OCI-LY7 (cell line): ENCODE measurements at regions not wholly inside any gene's neighbourhood (a gene's known extent, or its start where the extent isn't known, plus 50 kb on each side); places are given as distances from the start of the nearest gene placed in this dataset.

Source experiments
- BruUV-seq: library from RNA; stranded (reverse); fragments of 400-500 nt; replicated peaks from 2 replicates; lab custom pipeline; 2021; lab: Mats Ljungman, UMichigan
- CTCF ChIA-PET: fragments of 300-600 bp; sonication (Branson Sonifier 250); formaldehyde crosslinking; loops from one replicate; lab custom pipeline; 2022; ENCODE audit warnings: antibody characterized with exemption; ENCODE audit not compliant: unreplicated experiment; lab: Charles Lee
- POLR2A ChIA-PET: fragments of 300-600 bp; sonication (Branson Sonifier 250); formaldehyde crosslinking; loops from one replicate; lab custom pipeline; 2022; ENCODE audit warnings: antibody characterized with exemption; lab: Charles Lee
- DNase-seq: peaks from one replicate; pipeline ENCODE4 v3.0.0-alpha.2; 2015; ENCODE audit warnings: low spot score
- H2AFZ ChIP-seq: fragments of 200-600 bp; sonication (generic), shearing (Covaris generic); 2 replicates; pipeline ENCODE4 v1.6.1; 2014; ENCODE audit warnings: mild to moderate bottlenecking, antibody characterized with exemption, low read length, moderate library complexity
- H3K27ac ChIP-seq: fragments of 200-600 bp; sonication (generic); 2 replicates; pipeline ENCODE4 v1.5.1; 2014; ENCODE audit warnings: mixed run types, low read depth, mild to moderate bottlenecking, moderate library complexity, low read length, inconsistent platforms; ENCODE audit not compliant: poor library complexity, severe bottlenecking
- H3K36me3 ChIP-seq: fragments of 200-600 bp; sonication (generic); 2 replicates; pipeline ENCODE4 v1.6.1; 2014; ENCODE audit warnings: mild to moderate bottlenecking, antibody characterized with exemption, low read length, moderate library complexity, mixed read lengths; ENCODE audit not compliant: insufficient read depth
- H3K4me1 ChIP-seq: fragments of 200-600 bp; sonication (generic); 2 replicates; pipeline ENCODE4 v1.5.1; 2014; ENCODE audit warnings: mild to moderate bottlenecking, low read length; ENCODE audit not compliant: insufficient read depth, poor library complexity, severe bottlenecking
- H3K4me2 ChIP-seq: fragments of 200-600 bp; sonication (generic); 2 replicates; pipeline ENCODE4 v1.6.1; 2014; ENCODE audit warnings: mild to moderate bottlenecking, low read length
- H3K4me3 ChIP-seq: fragments of 200-600 bp; sonication (generic); 2 replicates; pipeline ENCODE4 v1.5.1; 2014; ENCODE audit warnings: mild to moderate bottlenecking, low read depth, low read length; ENCODE audit not compliant: poor library complexity, severe bottlenecking
- H3K79me2 ChIP-seq: fragments of 200-600 bp; sonication (generic); 2 replicates; pipeline ENCODE4 v1.6.1; 2016; ENCODE audit warnings: low read depth, mild to moderate bottlenecking, low read length, moderate library complexity, mixed read lengths; ENCODE audit not compliant: insufficient read depth
- H3K9me2 ChIP-seq: fragments of 200-600 bp; sonication (generic); 2 replicates; pipeline ENCODE4 v1.6.1; 2016; ENCODE audit warnings: mild to moderate bottlenecking, low read length, mixed read lengths; ENCODE audit not compliant: insufficient read depth
- H3K9me3 ChIP-seq: fragments of 200-600 bp; sonication (generic); 2 replicates; pipeline ENCODE4 v1.6.1; 2014; ENCODE audit warnings: mild to moderate bottlenecking, mixed run types, low read length, mixed read lengths
- H4K20me1 ChIP-seq: fragments of 200-600 bp; sonication (generic); 2 replicates; pipeline ENCODE4 v1.6.1; 2014; ENCODE audit warnings: mild to moderate bottlenecking, antibody characterized with exemption, low read length, moderate library complexity, mixed read lengths; ENCODE audit not compliant: insufficient read depth
- EZH2phosphoT487 ChIP-seq: fragments of 200-600 bp; sonication (generic); IDR thresholded peaks from 2 replicates; pipeline ENCODE4 v1.6.1; 2018; ENCODE audit warnings: low read depth, borderline replicate concordance, mild to moderate bottlenecking, mixed run types, antibody characterized with exemption, low read length, moderate library complexity, mixed read lengths
- intact Hi-C: fragments of 100-400 bp; cut with micrococcal nuclease; formaldehyde crosslinking; loops from one replicate; pipeline ENCODE4 v1.10.0; 2022; ENCODE audit not compliant: unreplicated experiment
- TF ChIP-seq, protein P1 (sequence below): fragments of 200-600 bp; sonication (generic); conservative IDR thresholded peaks from 2 replicates; pipeline ENCODE4 v1.5.1; 2014; ENCODE audit warnings: mild to moderate bottlenecking, antibody characterized with exemption, low read length, moderate library complexity, mixed read lengths

- H2AFZ ChIP-seq = no peak overlapping the region
Observed at GRCh38 chr12:46535907-46536306, 163.3 kb upstream of the SLC38A2 start.

DNA sequence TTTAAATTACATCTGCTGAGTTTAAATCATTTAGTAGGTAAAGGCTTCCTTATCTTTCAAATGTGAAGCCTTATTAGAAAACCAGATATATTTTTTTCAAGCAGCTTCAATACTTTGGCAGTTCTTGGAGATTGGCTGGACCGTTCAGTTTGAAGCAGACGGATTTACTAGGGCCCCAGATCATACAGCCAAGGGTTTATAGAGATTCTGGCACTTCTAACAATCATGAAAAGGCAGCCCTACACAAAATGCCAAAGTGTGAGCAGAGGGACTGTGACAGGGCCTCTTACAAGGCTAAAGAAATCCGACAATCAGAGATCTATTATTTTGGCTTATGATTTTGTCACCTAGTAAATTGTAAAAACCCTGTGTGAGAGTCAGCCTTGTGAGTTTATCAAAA, 162.8 kb upstream of the SLC38A2 start:
- Histone ChIP-seq H3K4me3 (no peak overlapping the region), H3K36me3 (no peaks in the 10 kb centered on the region), H3K27ac (no peak overlapping the region), H3K4me2 (no peak overlapping the region), H2AFZ (no peak overlapping the region), H3K4me1 (no peaks in the 10 kb centered on the region), H3K79me2 (no peaks in the 10 kb centered on the region), H3K9me2 (no peaks in the 10 kb centered on the region), H4K20me1 (no peaks in the 10 kb centered on the region), H3K9me3 (no peaks in the 10 kb centered on the region)
- DNase-seq = no peak
- TF ChIP-seq EZH2phosphoT487 = no peak
- TF ChIP-seq, protein P1, sequence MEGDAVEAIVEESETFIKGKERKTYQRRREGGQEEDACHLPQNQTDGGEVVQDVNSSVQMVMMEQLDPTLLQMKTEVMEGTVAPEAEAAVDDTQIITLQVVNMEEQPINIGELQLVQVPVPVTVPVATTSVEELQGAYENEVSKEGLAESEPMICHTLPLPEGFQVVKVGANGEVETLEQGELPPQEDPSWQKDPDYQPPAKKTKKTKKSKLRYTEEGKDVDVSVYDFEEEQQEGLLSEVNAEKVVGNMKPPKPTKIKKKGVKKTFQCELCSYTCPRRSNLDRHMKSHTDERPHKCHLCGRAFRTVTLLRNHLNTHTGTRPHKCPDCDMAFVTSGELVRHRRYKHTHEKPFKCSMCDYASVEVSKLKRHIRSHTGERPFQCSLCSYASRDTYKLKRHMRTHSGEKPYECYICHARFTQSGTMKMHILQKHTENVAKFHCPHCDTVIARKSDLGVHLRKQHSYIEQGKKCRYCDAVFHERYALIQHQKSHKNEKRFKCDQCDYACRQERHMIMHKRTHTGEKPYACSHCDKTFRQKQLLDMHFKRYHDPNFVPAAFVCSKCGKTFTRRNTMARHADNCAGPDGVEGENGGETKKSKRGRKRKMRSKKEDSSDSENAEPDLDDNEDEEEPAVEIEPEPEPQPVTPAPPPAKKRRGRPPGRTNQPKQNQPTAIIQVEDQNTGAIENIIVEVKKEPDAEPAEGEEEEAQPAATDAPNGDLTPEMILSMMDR = no peak
- intact Hi-C loops = no loop called here
- ChIA-PET CTCF (no interaction called here), POLR2A (no interaction called here)
- no TSS peak for BruUV-seq

More at GRCh38 chr12:46535907-46536306, 163.3 kb upstream of the SLC38A2 start:
- Histone ChIP-seq H3K4me2 (no peak overlapping the region), H3K9me2 (no peaks in the 10 kb centered on the region), H3K4me3 (no peak overlapping the region), H3K4me1 (no peaks in the 10 kb centered on the region), H3K79me2 (no peaks in the 10 kb centered on the region), H4K20me1 (no peaks in the 10 kb centered on the region), H3K9me3 (no peaks in the 10 kb centered on the region), H3K27ac (no peak overlapping the region), H3K36me3 (no peaks in the 10 kb centered on the region)
- no TSS peak for BruUV-seq
- CTCF ChIA-PET = no interaction called here
- TF ChIP-seq EZH2phosphoT487 = no peak
- TF ChIP-seq, protein P1 = no peak
- no peak for DNase-seq
- POLR2A ChIA-PET = no interaction called here
- intact Hi-C loops = no loop called here

GRCh38 chr12:46534327-46534840, 161.8 kb upstream of the SLC38A2 start:
- intact Hi-C loops = no loop called here
- Histone ChIP-seq H3K4me1 (no peaks in the 10 kb centered on the region), H3K4me3 (no peak overlapping the region), H3K9me2 (no peaks in the 10 kb centered on the region), H3K4me2 (no peak overlapping the region), H2AFZ (no peak overlapping the region), H3K79me2 (no peaks in the 10 kb centered on the region), H3K36me3 (no peaks in the 10 kb centered on the region), H3K27ac (no peak overlapping the region), H4K20me1 (no peaks in the 10 kb centered on the region), H3K9me3 (no peaks in the 10 kb centered on the region)
- TF ChIP-seq, protein P1 = no peak
- TF ChIP-seq EZH2phosphoT487 = no peak
- POLR2A ChIA-PET = no interaction called here
- no TSS peak for BruUV-seq
- CTCF ChIA-PET = no interaction called here
- no peak for DNase-seq
